ENCODE measurements at regions not wholly inside any gene's neighbourhood (a gene's known extent, or its start where the extent isn't known, plus 50 kb on each side); places are given as distances from the start of the nearest gene placed in this dataset.

DNA sequence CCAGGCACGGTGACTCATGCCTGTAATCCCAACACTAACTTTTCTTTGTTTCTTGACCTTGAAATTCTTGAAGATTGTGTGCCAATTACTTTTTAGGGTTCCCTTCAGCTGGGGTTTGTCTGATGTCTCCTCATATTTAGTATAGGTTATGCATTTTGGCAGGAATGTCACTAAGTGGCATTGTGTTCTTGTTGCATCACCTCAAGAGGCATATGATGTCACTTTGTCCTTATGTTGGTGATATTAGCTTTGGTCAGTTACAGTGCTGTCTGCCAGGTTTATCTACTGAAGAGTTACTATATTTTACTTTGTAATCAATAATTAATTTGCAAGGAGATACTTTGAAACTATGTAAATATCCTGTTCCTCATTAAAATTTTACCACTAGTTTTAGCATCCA is 61.0 kb upstream of the BTG1 start:
- TF ChIP-seq, protein P1, sequence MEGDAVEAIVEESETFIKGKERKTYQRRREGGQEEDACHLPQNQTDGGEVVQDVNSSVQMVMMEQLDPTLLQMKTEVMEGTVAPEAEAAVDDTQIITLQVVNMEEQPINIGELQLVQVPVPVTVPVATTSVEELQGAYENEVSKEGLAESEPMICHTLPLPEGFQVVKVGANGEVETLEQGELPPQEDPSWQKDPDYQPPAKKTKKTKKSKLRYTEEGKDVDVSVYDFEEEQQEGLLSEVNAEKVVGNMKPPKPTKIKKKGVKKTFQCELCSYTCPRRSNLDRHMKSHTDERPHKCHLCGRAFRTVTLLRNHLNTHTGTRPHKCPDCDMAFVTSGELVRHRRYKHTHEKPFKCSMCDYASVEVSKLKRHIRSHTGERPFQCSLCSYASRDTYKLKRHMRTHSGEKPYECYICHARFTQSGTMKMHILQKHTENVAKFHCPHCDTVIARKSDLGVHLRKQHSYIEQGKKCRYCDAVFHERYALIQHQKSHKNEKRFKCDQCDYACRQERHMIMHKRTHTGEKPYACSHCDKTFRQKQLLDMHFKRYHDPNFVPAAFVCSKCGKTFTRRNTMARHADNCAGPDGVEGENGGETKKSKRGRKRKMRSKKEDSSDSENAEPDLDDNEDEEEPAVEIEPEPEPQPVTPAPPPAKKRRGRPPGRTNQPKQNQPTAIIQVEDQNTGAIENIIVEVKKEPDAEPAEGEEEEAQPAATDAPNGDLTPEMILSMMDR (IDR thresholded peaks at IDR 0.05; ENCODE audit: extremely low read depth, low read depth, low read length), result no peak
- no peak overlapping the region for H3K4me2 ChIP-seq (ENCODE audit: insufficient read depth, low read length)
- H3K9me3 ChIP-seq (ENCODE audit: low read depth, low read length), result no peaks in the 10 kb centered on the region
- no peak overlapping the region for H3K27ac ChIP-seq (ENCODE audit: low read depth, low read length)
- H3K4me3 ChIP-seq (ENCODE audit: insufficient read depth, low read length), result no peak overlapping the region
- DNase-seq (ENCODE audit: insufficient read length, low spot score, missing footprints), result no peak
- no peaks in the 10 kb centered on the region for H3K36me3 ChIP-seq (ENCODE audit: insufficient read depth, low read length)
- peaks cover 10% of the 10 kb centered on the region for H3K4me1 ChIP-seq (ENCODE audit: insufficient read depth, low read length)
- no peak overlapping the region for H2AFZ ChIP-seq (ENCODE audit: low read length)
- H3K27me3 ChIP-seq (ENCODE audit: insufficient read depth, low read length), result no peaks in the 10 kb centered on the region
- no peaks in the 10 kb centered on the region for H4K20me1 ChIP-seq (ENCODE audit: insufficient read depth, low read length)
- H3K79me2 ChIP-seq (ENCODE audit: insufficient read depth, low read length), result no peaks in the 10 kb centered on the region

- TF ChIP-seq, protein P1 (IDR thresholded peaks at IDR 0.05; ENCODE audit: extremely low read depth, low read depth, low read length), result no peak
- Histone ChIP-seq H3K27me3 (ENCODE audit: insufficient read depth, low read length) (no peaks in the 10 kb centered on the region), H3K36me3 (ENCODE audit: insufficient read depth, low read length) (no peaks in the 10 kb centered on the region), H3K79me2 (ENCODE audit: insufficient read depth, low read length) (no peaks in the 10 kb centered on the region), H3K9me3 (ENCODE audit: low read depth, low read length) (no peaks in the 10 kb centered on the region), H3K27ac (ENCODE audit: low read depth, low read length) (no peak overlapping the region), H3K4me2 (ENCODE audit: insufficient read depth, low read length) (no peak overlapping the region), H3K4me3 (ENCODE audit: insufficient read depth, low read length) (no peak overlapping the region), H4K20me1 (ENCODE audit: insufficient read depth, low read length) (no peaks in the 10 kb centered on the region), H2AFZ (ENCODE audit: low read length) (no peak overlapping the region), H3K4me1 (ENCODE audit: insufficient read depth, low read length) (peaks cover 10% of the 10 kb centered on the region)
- DNase-seq (ENCODE audit: insufficient read length, low spot score, missing footprints), result no peak
These were observed 60.4 kb upstream of the BTG1 start for GRCh38 chr12:92206011-92206410.

DNA sequence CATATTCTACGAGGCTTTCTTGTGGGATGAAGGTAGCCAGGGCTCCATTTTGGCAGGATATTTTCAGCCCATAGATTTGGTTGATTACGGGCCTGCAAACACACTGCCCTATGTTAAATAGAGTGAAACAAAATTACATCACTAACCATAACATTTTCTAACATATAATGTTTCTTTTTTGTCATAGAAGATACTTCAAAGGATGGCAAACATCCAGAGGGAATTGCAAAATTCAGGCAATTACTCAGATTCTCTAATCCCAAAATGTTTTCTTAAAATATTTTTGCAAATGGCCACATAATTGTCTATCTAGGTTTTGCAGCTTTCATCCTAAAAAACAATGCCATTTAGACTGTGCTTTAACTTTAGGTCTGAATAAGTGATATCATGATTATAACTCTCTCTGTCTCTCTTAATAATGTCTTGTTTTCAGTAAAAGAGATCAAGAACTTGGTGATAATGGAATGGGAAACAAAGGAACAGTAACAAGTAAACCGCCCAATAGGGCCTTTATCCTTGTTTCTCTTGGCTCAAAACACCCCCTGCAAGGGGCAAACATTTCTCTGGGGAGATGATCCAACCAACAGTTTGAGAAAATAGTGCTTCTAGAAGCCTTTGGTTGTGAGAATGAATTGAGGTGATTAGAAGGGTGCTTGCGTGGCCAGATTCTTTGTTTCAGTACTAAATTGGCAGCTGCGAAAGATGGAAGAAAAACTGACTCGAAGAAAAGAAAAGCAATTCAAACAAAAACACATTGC is 54.4 kb upstream of the BTG1 start:
- peak overlapping the region; percentile 80 for H3K4me2 ChIP-seq (ENCODE audit: insufficient read depth, low read length)
- DNase-seq (ENCODE audit: insufficient read length, low spot score, missing footprints), result no peak
- peaks cover 9% of the 10 kb centered on the region for H3K4me1 ChIP-seq (ENCODE audit: insufficient read depth, low read length)
- no peaks in the 10 kb centered on the region for H4K20me1 ChIP-seq (ENCODE audit: insufficient read depth, low read length)
- H3K27me3 ChIP-seq (ENCODE audit: insufficient read depth, low read length), result no peaks in the 10 kb centered on the region
- H3K27ac ChIP-seq (ENCODE audit: low read depth, low read length), result peak overlapping the region; percentile 66
- no peaks in the 10 kb centered on the region for H3K79me2 ChIP-seq (ENCODE audit: insufficient read depth, low read length)
- H2AFZ ChIP-seq (ENCODE audit: low read length), result peak overlapping the region; percentile 85
- H3K9me3 ChIP-seq (ENCODE audit: low read depth, low read length), result no peaks in the 10 kb centered on the region
- TF ChIP-seq, protein P1 (IDR thresholded peaks at IDR 0.05; ENCODE audit: extremely low read depth, low read depth, low read length), result no peak
- no peaks in the 10 kb centered on the region for H3K36me3 ChIP-seq (ENCODE audit: insufficient read depth, low read length)
- H3K4me3 ChIP-seq (ENCODE audit: insufficient read depth, low read length), result peak overlapping the region; percentile 46

DNA sequence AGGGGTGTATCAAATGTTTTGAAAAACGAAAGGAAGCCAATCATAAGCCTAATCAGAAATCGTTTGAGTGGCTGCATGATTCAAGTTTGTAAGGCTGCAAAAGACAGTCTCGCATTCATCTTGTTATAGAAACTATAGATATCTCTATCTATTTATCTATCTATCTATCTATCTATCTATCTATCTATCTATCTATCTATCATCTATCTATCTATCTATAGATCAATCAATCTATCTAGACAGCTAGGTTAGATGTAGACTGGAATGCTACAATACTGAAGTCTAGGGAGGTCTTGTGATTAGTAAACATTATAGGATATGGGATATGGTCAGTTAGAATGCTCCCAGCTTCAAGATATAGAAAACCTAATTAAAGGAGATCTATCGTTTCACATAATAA is 52.2 kb upstream of the BTG1 start:
- no peak for DNase-seq (ENCODE audit: insufficient read length, low spot score, missing footprints)
- H3K27ac ChIP-seq (ENCODE audit: low read depth, low read length), result no peak overlapping the region
- no peak overlapping the region for H3K4me3 ChIP-seq (ENCODE audit: insufficient read depth, low read length)
- H3K79me2 ChIP-seq (ENCODE audit: insufficient read depth, low read length), result no peaks in the 10 kb centered on the region
- TF ChIP-seq, protein P1 (IDR thresholded peaks at IDR 0.05; ENCODE audit: extremely low read depth, low read depth, low read length), result no peak
- peaks cover 9% of the 10 kb centered on the region for H3K4me1 ChIP-seq (ENCODE audit: insufficient read depth, low read length)
- no peaks in the 10 kb centered on the region for H3K36me3 ChIP-seq (ENCODE audit: insufficient read depth, low read length)
- no peaks in the 10 kb centered on the region for H3K27me3 ChIP-seq (ENCODE audit: insufficient read depth, low read length)
- no peaks in the 10 kb centered on the region for H3K9me3 ChIP-seq (ENCODE audit: low read depth, low read length)
- H2AFZ ChIP-seq (ENCODE audit: low read length), result no peak overlapping the region
- H4K20me1 ChIP-seq (ENCODE audit: insufficient read depth, low read length), result no peaks in the 10 kb centered on the region
- no peak overlapping the region for H3K4me2 ChIP-seq (ENCODE audit: insufficient read depth, low read length)

All from osteoblast (primary cell).